ENCODE measurements at regions not wholly inside any gene's neighbourhood (a gene's known extent, or its start where the extent isn't known, plus 50 kb on each side); places are given as distances from the start of the nearest gene placed in this dataset.
"Not testable (repeated sequence)": the region's sequence is repeated elsewhere in the genome, so short reads cannot be mapped to it uniquely, and the experiment has no call there.

DNA sequence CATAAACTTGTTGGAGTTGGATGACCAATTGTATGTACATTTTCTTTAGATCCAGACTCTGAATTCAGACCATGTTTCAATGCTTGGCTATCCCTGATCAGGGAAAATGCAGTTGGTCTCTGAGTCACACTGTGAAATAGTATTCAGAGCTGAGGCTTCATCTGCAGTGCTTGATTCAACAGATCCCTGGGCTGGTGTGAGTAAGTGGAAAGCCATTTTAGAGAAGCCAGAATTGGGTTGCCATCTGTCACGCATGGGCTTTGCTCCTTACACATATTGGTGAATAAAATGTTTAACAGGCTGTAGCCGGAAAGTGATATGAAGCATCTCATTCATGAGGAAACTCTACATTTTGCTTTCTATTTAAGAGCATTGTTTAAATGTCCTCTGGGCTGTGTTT is 50.0 kb upstream of the ACYP2 start:
- no peak for DNase-seq

DNA sequence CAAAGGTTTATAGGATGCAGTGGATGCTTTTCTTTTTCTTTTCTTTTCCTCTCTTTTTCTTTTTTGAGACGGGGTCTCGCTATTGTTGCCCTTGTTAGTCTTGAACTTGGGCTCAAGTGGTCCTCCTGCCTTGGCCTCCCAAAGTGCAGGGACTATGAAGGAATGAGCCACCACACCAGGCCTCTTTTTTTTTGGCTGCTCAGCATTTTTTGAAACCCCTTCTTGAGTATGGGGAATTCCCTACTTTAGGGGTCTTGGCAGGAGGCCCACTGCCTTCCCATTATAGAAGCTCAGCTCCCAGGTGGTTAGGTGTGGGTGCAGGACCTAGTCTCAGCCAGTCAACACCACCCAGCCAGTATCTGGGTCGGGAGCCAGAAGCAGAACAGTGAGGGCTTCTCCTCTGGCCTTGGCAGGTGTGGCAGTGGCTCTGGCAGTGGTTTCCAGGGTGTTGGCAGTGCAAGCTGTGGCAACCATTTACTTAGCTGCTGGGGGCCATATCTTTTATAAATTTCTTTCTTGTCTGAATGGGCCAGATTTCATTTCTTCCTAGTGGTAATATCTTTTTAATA is 51.4 kb upstream of the ACYP2 start:
- no peak for DNase-seq

GRCh38 chr2:54062401-54062800 is 53.0 kb upstream of the ACYP2 start:
- DNase-seq: no peak

GRCh38 chr2:54061272-54061671 is 54.1 kb upstream of the ACYP2 start:
- no peak for DNase-seq

DNA sequence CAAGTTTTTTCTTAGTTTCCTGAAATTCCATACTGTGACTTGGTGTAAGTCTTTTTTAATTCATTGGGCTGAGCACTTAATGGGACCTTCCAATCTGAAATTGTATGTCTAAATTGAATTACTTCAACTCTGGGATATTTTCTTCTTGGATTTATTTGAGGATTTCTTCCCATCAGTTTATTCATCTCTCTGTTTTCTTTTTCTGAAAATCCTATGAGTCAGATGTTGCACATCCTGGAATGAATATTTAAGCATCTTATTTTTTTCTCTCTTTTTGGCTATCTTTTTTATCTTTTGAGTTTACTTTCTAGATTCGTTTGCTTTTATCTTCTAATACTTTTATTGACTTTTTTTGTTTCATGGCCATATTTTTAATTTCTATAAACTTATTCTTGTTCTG is 55.4 kb upstream of the ACYP2 start:
- no peak for DNase-seq

DNA sequence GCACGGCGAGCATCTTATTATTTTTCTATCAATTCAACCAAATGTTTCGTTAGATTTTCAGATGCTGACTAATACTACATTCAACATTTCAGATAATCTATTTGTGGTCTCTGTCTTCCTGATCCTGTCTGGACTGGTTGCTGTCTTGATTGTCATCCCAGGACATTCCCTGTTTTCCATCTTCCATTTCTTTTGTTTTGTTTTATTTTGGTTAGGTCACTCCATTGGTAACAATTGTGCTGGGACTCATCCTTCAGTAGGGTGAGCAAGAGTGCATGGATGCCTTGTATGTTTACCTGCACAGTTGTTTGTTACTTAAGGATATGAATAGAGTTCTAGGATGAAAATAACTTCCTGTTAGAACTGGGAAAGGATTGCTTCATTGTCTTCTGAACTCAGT is 55.9 kb upstream of the ACYP2 start:
- no peak for DNase-seq

GRCh38 chr2:54058449-54058848 is 57.0 kb upstream of the ACYP2 start:
- DNase-seq: no peak

DNA sequence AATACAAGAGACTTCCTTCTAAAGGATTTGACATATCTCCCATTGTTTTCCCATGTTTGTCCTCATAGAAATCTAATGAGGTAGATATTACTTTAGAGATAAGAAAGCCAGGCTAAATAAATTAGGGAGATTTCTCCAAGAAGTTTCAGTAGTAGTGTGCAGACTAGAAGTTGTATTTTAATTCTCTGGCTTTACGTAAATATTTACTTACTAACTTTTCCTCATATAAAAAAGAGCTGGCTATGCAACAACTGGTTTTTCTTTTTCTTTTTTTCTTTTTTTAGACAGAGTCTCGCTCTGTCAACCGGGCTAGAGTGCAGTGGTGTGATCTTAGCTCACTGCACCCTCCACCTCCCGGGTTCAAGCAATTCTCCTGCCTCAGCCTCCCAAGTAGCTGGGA is 60.6 kb upstream of the ACYP2 start:
- DNase-seq: no peak

GRCh38 chr2:54054271-54054670 is 61.1 kb upstream of the ACYP2 start:
- DNase-seq: no peak

- DNase-seq: peak; percentile 4
Measured at GRCh38 chr2:54053830-54054229, 61.6 kb upstream of the ACYP2 start.

GRCh38 chr2:54052825-54053718 is 62.3 kb upstream of the ACYP2 start:
- DNase-seq: peak; percentile 22

GRCh38 chr2:54050445-54050844 is 65.0 kb upstream of the ACYP2 start:
- DNase-seq: no peak

DNA sequence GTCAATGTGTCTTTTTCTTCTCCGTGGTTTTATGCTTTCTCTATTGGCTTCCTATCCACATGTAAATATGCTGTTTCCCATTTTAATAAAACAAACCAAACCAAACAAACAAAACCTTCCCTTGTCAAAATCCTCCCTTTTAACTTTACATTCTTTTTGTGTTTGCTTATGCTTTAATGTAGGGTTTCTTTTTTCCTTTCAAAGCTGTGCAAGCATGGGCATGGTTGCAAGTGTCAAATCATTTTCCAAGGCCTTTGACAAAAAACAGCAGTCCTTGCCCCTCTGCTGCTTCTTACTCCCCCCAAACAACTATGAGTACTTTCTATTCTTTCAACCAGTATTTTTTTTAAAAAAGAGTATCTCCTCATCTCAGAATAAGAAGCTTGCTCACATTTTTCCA is 66.0 kb upstream of the ACYP2 start:
- DNase-seq: no peak

GRCh38 chr2:54048896-54049295 is 66.5 kb upstream of the ACYP2 start:
- not testable (repeated sequence) for DNase-seq

DNA sequence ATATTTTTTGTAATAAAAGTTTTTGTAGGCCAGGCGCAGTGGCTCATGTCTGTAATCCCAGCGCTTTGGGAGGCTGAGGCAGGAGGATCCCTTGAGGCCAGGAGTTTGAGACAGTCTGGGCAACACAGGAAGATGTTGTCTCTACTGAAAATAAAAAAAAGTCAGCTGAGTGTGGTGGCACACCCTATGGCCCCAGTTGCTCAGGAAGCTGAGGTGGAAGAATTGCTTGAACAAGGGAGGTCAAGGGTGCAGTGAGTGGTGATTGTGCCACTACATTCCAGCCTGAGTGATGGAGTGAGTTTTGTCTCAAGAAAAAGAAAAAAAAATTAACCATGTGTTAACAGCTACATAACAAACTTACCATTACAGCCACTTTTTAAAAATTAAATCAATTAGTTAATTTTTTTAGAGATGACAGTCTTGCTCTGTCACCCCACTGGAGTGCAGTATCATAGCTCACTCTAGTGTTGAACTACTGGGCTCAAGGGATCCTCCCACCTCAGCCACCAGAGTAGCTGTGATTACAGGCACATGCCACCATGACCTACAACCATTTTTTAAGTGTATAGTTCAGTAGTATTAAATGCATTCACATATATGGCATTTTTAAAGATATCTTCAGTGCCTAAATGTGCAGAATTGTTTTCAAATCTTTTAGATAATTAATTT is 67.2 kb upstream of the ACYP2 start:
- DNase-seq: peak; percentile 9

GRCh38 chr2:54047658-54048057 is 67.8 kb upstream of the ACYP2 start:
- DNase-seq: no peak

DNA sequence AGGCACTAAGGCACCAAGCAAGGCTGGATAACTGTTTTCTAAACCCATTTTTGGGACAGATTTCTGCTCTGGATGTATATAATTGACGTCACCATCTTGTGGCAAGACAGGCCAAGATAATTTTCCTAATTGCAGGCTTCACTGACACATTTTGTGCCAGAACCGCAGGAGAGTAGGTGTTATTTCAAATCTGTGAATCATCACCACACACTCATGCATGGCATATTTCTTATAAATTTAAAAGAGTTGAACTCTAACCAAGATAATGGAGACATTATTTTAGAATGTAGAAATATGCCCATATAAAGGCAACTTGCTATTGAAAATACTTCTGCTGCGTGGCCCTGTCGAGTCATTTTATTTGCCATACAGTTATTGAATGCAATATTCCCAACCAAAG is 68.3 kb upstream of the ACYP2 start:
- DNase-seq: peak; percentile 10

DNA sequence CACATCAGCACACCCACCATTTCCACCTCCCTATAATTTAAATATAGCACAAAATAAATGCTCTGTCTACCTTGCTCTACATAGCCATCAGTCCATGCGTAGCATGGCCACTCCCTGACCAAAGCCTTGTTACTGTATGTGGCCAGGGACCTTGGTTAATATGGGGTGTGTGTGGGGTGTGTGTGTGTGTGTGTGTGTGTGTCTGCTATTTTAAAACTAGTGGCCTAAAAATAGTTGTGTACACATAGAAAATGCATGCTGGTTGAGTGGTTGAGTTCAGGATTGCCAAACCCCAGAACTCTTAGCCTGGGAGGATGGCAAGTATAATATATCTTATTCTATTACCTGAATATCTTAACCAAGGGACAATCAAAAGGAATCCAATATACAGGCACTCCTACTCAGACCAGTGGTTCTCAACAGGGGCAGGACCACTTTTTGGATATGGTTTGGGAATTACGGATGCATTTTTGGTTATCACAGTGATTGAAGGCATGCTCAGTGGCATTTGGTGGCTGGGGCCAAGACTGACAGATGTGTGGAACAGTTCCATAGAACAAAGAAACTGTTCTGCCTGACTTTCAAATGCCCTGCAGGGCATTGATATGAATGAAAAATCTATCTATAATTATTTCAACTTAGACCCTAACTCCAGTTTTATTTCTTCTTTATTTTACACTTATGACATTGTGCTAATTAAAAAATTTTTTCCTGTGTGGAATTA is 72.3 kb upstream of the PSME4 start:
- no peak for DNase-seq

- DNase-seq: no peak
Measured at GRCh38 chr2:54042341-54042740, 71.5 kb upstream of the PSME4 start.

DNA sequence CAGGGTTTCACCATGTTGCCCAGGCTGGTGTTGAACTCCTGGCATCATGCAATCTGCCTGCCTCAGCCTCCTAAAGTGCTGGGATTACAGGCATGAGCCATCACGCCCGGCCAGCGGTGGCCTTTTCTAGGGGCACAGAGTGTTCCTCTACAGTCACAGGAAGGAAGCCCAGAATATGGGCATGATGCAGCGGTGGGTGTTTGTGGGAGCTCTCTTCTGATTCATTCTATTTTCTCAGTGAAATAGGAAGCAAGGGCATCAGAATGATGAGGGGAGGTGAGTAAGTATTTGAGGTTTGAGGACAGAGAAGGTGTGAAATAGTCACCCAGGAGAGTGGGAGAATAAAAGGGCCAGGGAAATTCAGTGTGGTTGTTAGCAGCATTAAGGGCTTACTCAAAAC is 70.3 kb upstream of the PSME4 start:
- DNase-seq: peak; percentile 59

GRCh38 chr2:54040685-54041084 is 69.9 kb upstream of the PSME4 start:
- no peak for DNase-seq

GRCh38 chr2:54040250-54040649 is 69.5 kb upstream of the PSME4 start:
- DNase-seq: no peak

GRCh38 chr2:54038835-54039234 is 68.0 kb upstream of the PSME4 start:
- DNase-seq: no peak
